LNCaP clone FGC (cell line): ENCODE measurements at regions not wholly inside any gene's neighbourhood (a gene's known extent, or its start where the extent isn't known, plus 50 kb on each side); places are given as distances from the start of the nearest gene placed in this dataset.

Experiments
- DNase-seq: peaks from one replicate; pipeline ENCODE4 v3.0.0-alpha.2; 2011; ENCODE audit warnings: low read depth
- H3K4me3 ChIP-seq: 2 replicates; pipeline ENCODE4 v1.5.1; 2011; ENCODE audit warnings: mild to moderate bottlenecking, low read depth, low read length, control low read depth
- CTCF ChIP-seq: IDR thresholded peaks from 2 replicates; pipeline ENCODE4 v1.5.1; 2012; ENCODE audit warnings: mild to moderate bottlenecking; ENCODE audit not compliant: control insufficient read depth, insufficient read depth; ENCODE audit errors: extremely low read depth

GRCh38 chrX:74090049-74090448 is 213.9 kb upstream of the ZCCHC13 start:
- DNase-seq: no peak
- TF ChIP-seq CTCF: no peak
- no peak overlapping the region for H3K4me3 ChIP-seq

DNA sequence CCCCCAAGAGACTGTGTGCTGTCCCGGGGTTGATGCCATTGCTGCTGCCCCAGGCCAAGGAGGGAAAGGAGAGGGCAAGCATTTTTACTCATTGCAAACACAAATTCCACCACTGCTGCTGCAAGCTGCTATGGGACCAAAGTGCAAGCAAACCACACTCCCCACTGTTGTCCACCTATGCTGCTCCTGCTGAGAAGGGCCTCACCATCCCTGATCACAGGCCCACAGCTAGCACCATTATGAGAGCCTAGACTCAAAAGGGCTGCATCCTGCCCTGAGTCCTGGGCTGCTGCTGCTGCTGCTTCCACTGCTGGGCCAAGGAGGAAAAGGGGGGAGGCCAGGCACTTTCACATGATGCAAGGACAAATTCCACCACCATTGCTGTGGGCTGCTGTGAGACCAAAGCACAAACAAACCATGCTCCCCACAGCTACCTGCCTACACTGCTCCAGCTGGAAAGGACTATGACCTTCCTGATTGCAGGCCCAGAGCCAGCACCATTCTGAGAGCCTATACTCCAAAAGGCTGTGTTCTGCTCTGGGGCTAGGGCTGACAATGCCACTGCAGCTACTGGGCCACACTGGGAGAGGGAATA is 218.2 kb upstream of the ZCCHC13 start:
- no peak for TF ChIP-seq CTCF
- H3K4me3 ChIP-seq: no peak overlapping the region
- no peak for DNase-seq

DNA sequence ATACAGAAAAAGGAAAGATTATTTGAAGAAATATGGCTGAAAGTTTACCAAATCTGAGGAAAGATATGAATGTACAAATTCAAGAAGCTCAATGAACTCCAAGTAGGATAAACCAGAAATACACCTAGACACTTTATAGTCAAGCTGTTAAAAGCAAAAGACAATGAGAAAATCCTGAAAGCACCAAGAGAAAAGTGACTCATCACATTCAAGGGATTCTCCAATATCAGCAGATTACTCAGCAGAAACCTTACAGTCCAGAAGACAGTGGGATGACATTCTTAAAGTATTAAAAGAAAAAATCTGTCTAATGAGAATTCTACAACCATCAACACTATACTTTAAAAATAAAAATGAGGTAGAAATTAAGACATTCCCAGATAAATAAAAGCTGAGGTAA is 223.8 kb upstream of the ZCCHC13 start:
- TF ChIP-seq CTCF: no peak
- DNase-seq: no peak
- H3K4me3 ChIP-seq: no peak overlapping the region

GRCh38 chrX:74065831-74066390 is 213.4 kb upstream of the XIST start:
- no peak for TF ChIP-seq CTCF
- no peak for DNase-seq

DNA sequence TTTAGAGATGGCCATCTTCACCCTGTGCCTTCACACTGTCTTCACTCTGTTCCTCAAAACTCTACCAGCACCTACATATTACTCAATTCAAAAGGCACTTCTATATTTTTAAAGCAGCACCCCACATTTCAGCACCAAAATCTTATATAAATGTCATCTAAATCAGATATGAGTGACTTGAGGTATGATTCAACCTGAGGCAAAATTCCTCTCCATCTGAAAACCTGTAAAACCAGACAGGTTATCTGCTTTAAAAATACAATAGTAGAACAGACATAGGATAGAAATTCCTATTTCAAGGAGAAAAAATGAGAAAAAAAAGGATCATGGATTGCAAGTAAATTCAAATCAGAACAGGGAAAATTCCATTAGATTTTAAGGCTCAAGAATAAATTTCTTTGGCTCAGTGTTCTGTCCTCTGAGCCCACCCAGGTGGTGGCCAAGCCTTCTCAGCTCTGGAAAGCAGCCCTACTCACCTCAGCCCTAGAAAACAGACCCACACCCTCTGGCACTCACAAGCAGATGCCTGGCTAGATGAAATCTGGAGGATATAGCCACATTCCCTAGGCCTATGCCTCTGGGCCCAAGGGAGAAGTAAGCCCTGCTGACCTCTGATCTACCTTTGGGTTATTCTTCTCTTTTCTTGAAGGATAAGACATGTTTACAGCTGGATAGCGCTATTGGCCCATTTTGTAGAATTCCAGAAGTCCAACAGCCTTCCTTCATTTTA is 211.1 kb upstream of the XIST start:
- no peak for TF ChIP-seq CTCF
- no peak overlapping the region for H3K4me3 ChIP-seq
- no peak for DNase-seq

More at GRCh38 chrX:74065831-74066390, 213.4 kb upstream of the XIST start:
- H3K4me3 ChIP-seq: no peak overlapping the region

DNA sequence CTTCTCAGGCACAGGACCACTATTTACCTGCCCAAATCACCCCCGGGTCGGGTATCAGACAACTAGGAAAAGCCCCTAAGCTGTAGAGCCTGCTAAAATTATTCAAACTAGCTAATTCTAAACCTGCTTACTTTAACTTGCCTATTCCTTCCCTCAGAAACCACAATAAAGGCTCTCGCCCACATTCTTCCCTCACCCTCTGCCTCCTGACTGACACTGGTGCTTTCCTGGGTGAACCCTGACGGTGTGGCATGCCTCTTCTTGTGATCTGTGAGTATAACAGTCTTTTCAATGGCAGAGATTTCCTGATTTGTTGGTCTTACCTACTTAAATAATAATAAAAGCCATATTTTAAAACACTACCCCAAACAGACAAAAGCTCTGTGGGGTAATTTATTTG is 209.4 kb upstream of the XIST start:
- TF ChIP-seq CTCF: no peak
- no peak for DNase-seq
- H3K4me3 ChIP-seq: no peak overlapping the region
